Ovary (tissue), 3 donors: ENCODE measurements at regions not wholly inside any gene's neighbourhood (a gene's known extent, or its start where the extent isn't known, plus 50 kb on each side); places are given as distances from the start of the nearest gene placed in this dataset.

Experiments
- CTCF ChIP-seq, 3 donors: fragments of 450-650 bp in 2 of 3; fragments of 200-600 bp in 1 of 3; IDR thresholded peaks; one replicate each; pipeline versions ENCODE4 v1.5.1 to v1.8.0; 2016 to 2022; ENCODE audit warnings: antibody characterized with exemption in 3 of 3, mild to moderate bottlenecking in 1 of 3
- EP300 ChIP-seq: sonication (generic); formaldehyde crosslinking; IDR thresholded peaks from one replicate; pipeline ENCODE4 v1.6.1; 2017; ENCODE audit warnings: antibody characterized with exemption
- POLR2A ChIP-seq: fragments of 450-650 bp; IDR thresholded peaks from one replicate; pipeline ENCODE4 v1.6.1; 2017; ENCODE audit warnings: antibody characterized with exemption, mild to moderate bottlenecking, moderate library complexity
- donor health status: DM: no; HTN: no; CAD: no.

- TF ChIP-seq CTCF (IDR thresholded peaks at IDR 0.05) (no peak), POLR2A (no peak), EP300 (no peak)
These were observed 449.3 kb upstream of the THRB start for GRCh38 chr3:24943961-24944360.
